GM13976 (cell line): ENCODE measurements at regions not wholly inside any gene's neighbourhood (a gene's known extent, or its start where the extent isn't known, plus 50 kb on each side); places are given as distances from the start of the nearest gene placed in this dataset.

ENCODE experiments used
- DNase-seq: peaks from one replicate; pipeline ENCODE4 v3.0.0; 2012; ENCODE audit warnings: low spot score
- in situ Hi-C: fragments of 300-500 bp; cut with MboI; formaldehyde crosslinking; loops from one replicate; pipeline ENCODE4 v1.12.0; 2022; ENCODE audit warnings: low sequenced_read_pairs, mixed read lengths, inconsistent platforms; ENCODE audit not compliant: unreplicated experiment
- TF ChIP-seq, protein P1 (sequence below): IDR thresholded peaks from 2 replicates; pipeline ENCODE4 v1.5.1; 2012; ENCODE audit warnings: borderline replicate concordance, mild to moderate bottlenecking; ENCODE audit not compliant: insufficient read depth; ENCODE audit errors: extremely low read depth, missing control alignments, control extremely low read depth

DNA sequence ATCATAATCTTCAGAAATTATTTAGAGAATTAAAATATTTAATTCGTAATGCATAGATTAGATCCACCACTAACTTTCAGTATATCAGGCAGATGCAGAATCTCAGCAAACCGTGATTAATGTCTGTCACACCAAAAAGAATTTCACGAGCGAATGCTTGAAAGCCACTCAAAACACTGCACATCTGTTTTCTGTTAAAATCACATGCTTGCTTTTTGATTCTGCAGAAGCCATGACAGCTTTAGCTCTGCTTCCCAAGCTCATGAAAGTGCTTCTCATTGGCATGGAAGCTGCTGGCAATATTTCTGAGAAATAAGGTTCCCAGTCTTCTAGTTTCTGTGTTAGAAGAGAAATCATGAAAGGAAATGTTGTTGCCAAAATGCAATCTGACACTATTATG, 837.8 kb upstream of the LRRN3 start:
- no peak for DNase-seq
- TF ChIP-seq, protein P1, sequence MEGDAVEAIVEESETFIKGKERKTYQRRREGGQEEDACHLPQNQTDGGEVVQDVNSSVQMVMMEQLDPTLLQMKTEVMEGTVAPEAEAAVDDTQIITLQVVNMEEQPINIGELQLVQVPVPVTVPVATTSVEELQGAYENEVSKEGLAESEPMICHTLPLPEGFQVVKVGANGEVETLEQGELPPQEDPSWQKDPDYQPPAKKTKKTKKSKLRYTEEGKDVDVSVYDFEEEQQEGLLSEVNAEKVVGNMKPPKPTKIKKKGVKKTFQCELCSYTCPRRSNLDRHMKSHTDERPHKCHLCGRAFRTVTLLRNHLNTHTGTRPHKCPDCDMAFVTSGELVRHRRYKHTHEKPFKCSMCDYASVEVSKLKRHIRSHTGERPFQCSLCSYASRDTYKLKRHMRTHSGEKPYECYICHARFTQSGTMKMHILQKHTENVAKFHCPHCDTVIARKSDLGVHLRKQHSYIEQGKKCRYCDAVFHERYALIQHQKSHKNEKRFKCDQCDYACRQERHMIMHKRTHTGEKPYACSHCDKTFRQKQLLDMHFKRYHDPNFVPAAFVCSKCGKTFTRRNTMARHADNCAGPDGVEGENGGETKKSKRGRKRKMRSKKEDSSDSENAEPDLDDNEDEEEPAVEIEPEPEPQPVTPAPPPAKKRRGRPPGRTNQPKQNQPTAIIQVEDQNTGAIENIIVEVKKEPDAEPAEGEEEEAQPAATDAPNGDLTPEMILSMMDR: no peak
- in situ Hi-C loops: no loop called here

DNA sequence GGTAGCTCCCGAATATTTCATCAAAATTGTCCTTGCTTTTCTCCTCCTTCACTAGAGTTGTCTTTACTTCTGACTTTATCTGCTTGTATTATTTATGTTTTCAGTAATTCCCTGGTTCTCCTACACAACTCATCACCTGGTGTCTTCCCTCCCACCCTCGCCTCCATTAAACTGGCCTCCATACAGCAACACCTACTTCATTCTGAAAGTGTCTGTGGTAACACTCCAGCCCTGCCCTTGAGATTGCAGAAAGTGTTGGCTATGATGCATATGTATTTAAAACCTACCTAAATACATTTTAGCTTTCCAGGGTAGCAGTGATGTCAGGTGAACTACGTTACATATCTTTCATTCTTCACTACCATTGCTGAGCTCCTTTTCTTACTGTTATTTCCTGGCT, 833.3 kb upstream of the LRRN3 start:
- TF ChIP-seq, protein P1: no peak
- no peak for DNase-seq
- in situ Hi-C loops: no loop called here

DNA sequence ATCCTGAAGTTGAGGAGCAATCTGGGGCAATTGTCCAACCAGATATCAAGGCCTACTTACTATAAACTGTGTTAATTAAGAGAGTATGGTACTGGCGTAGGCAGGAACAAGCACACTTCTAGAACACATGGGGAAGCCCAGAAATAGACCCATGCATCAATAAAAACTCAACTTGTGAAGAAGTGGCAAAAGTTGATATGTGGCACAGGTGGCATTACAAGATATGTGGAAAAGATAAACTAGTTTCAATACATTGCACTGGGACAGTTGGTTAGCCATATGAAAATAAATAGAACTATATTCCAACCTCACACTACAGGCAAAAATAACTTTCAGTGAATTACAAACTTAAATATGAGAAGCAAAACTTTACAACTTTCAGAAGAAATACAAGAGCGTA, 828.7 kb upstream of the LRRN3 start:
- no peak for DNase-seq
- TF ChIP-seq, protein P1: no peak
- in situ Hi-C loops: no loop called here

DNA sequence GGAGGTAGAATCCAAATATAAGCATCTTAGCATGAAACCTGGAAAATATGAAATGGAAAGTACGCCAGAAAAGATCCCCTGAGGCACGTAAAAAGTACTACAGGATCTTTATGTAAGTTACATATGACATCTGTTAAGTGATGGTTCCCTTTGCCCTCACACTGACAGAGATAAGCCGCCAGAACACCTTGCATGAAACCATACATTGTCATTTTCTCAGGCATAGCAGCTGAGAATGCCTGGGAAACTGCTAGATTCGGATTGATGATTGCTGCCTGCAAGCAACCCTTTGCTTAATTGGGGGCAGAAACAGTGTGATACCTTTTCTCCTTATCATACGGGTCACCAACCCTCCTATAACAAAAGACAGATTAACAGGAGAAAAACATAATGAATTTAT, 826.6 kb upstream of the LRRN3 start:
- DNase-seq: no peak
- in situ Hi-C loops: no loop called here
- TF ChIP-seq, protein P1: no peak

DNA sequence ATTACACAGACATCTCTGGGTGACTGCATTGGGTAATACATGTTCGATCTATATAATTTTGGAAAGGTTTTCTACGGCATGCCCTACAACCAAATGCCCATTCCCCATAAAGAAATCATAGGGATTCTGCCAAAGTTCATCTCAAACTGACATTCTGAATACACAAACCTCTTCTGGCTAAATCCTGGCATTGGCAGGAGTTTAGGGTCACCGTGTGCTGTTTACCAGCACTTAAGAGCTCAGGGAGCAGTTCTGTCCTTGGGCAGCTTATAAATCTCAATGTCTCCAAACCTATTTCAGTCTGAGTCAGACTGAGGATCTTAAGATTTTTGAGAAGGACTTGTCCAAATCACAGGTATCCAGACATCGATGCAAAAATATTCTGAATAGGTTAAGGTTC, 809.6 kb upstream of the LRRN3 start:
- in situ Hi-C loops: no loop called here
- TF ChIP-seq, protein P1: no peak
- no peak for DNase-seq

DNA sequence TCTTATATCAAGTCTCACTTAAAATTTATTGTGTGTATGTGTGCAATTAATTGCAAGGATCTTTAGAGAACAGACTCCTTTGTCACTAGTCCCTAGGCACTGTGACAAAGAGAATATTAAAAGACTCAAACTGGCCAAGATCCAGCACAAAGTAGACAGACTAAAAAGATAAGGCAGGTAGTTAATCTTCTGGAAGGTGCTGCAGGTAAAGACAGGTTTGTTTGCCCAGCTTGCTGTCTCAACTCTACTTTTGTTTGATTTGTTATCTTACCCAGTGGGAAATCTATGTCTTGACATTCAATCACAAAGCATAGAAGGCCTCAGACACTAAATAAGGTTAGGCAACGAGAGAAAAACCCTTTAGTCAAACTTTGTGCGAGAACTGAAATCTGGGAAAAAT, 807.9 kb upstream of the LRRN3 start:
- in situ Hi-C loops: no loop called here
- no peak for DNase-seq
- TF ChIP-seq, protein P1: no peak

DNA sequence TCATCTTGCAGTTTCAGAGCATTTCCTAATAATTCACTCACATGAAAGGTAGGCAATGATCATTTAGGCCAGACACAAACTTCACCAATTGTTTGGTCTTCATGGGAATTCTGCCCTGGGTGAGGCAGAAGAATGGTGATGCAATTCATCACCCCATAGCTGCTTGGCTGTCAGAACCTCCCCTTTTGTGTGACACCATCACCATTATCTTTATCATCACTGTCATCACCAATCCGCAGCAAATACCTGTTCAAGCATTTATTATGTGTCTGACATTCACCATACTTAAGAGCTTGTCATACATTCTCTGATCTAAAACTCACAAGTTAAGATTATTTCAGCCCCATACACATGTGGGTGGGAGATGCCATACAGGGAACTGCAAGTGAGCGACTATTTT, 799.5 kb upstream of the LRRN3 start:
- no peak for DNase-seq
- TF ChIP-seq, protein P1: no peak
- in situ Hi-C loops: no loop called here
